HEK293 (cell line): ENCODE measurements at regions not wholly inside any gene's neighbourhood (a gene's known extent, or its start where the extent isn't known, plus 50 kb on each side); places are given as distances from the start of the nearest gene placed in this dataset.
"Not testable (repeated sequence)": the region's sequence is repeated elsewhere in the genome, so short reads cannot be mapped to it uniquely, and the experiment has no call there.

Source experiments
- CTCF ChIA-PET: fragments of 350-600 bp; formaldehyde crosslinking; extraction: SDS; loops from one replicate; lab custom pipeline; 2021; ENCODE audit warnings: antibody characterized with exemption; lab: Yijun Ruan, JAX
- POLR2A ChIA-PET: fragments of 300-600 bp; formaldehyde crosslinking; extraction: SDS; loops from one replicate; lab custom pipeline; 2020; ENCODE audit warnings: antibody characterized with exemption, inconsistent platforms; lab: Yijun Ruan, JAX
- H3K27ac ChIP-seq: fragments of 200-500 bp; sonication (Bioruptor generic); 2 replicates; pipeline ENCODE4 v1.5.1; 2014; ENCODE audit warnings: low read depth, low read length, control low read depth, inconsistent platforms; ENCODE audit errors: extremely low read depth
- H3K36me3 ChIP-seq, 2 experiments: fragments of 200-500 bp in 1 of 2; sonication (Bioruptor generic) in 1 of 2; 1 replicate in 1 of 2; 2 replicates in 1 of 2; pipeline ENCODE4 v1.5.1; 2014 to 2017; ENCODE audit warnings: inconsistent platforms in 2 of 2, low read length in 2 of 2; ENCODE audit not compliant: control insufficient read depth in 2 of 2, insufficient read depth in 1 of 2
- H3K4me1 ChIP-seq: fragments of 200-500 bp; sonication (Bioruptor generic); 2 replicates; pipeline ENCODE4 v1.5.1; 2014; ENCODE audit warnings: mild to moderate bottlenecking, low read length, inconsistent platforms; ENCODE audit not compliant: control insufficient read depth, insufficient read depth
- H3K4me3 ChIP-seq: 2 replicates; pipeline ENCODE4 v1.5.1; 2011; ENCODE audit warnings: low read depth, mild to moderate bottlenecking, control low read depth, low read length, moderate library complexity
- H3K9me3 ChIP-seq: fragments of 200-500 bp; sonication (Bioruptor generic); 2 replicates; pipeline ENCODE4 v1.5.1; 2014; ENCODE audit warnings: low read depth, low read length, inconsistent platforms; ENCODE audit not compliant: control insufficient read depth, insufficient read depth
- GLIS1 ChIP-seq: fragments of 450-650 bp; formaldehyde crosslinking; IDR thresholded peaks from 2 replicates; pipeline ENCODE4 v1.5.1; 2016; ENCODE audit warnings: missing biosample characterization, missing genetic modification characterization
- KLF16 ChIP-seq: fragments of 450-650 bp; formaldehyde crosslinking; IDR thresholded peaks from 2 replicates; pipeline ENCODE4 v1.5.1; 2017; ENCODE audit warnings: missing biosample characterization, missing genetic modification characterization
- KLF7 ChIP-seq: fragments of 450-650 bp; formaldehyde crosslinking; IDR thresholded peaks from 2 replicates; pipeline ENCODE4 v1.5.1; 2016; ENCODE audit warnings: missing biosample characterization, missing genetic modification characterization, borderline replicate concordance
- SCRT2 ChIP-seq: fragments of 450-650 bp; formaldehyde crosslinking; IDR thresholded peaks from 2 replicates; pipeline ENCODE4 v1.5.1; 2016; ENCODE audit warnings: missing biosample characterization, missing genetic modification characterization
- ZBTB8A ChIP-seq: fragments of 450-650 bp; formaldehyde crosslinking; IDR thresholded peaks from 2 replicates; pipeline ENCODE4 v1.5.1; 2016; ENCODE audit warnings: missing biosample characterization, missing genetic modification characterization
- ZNF157 ChIP-seq: fragments of 450-650 bp; formaldehyde crosslinking; IDR thresholded peaks from 2 replicates; pipeline ENCODE4 v1.5.1; 2016; ENCODE audit warnings: missing biosample characterization, missing genetic modification characterization
- ZNF391 ChIP-seq: fragments of 450-650 bp; formaldehyde crosslinking; IDR thresholded peaks from 2 replicates; pipeline ENCODE4 v1.5.1; 2016; ENCODE audit warnings: low read depth, missing biosample characterization, missing genetic modification characterization, borderline replicate concordance
- ZNF530 ChIP-seq: fragments of 450-650 bp; formaldehyde crosslinking; IDR thresholded peaks from 2 replicates; pipeline ENCODE4 v1.5.1; 2016; ENCODE audit warnings: low read depth, missing biosample characterization, missing genetic modification characterization
- ZNF76 ChIP-seq: fragments of 450-650 bp; formaldehyde crosslinking; IDR thresholded peaks from 2 replicates; pipeline ENCODE4; 2016; ENCODE audit warnings: low read depth, missing biosample characterization, missing genetic modification characterization, borderline replicate concordance
- ZNF843 ChIP-seq: fragments of 450-650 bp; formaldehyde crosslinking; IDR thresholded peaks from 2 replicates; pipeline ENCODE4 v1.5.1; 2016; ENCODE audit warnings: missing biosample characterization, missing genetic modification characterization
- ZSCAN23 ChIP-seq: fragments of 450-650 bp; formaldehyde crosslinking; IDR thresholded peaks from 2 replicates; pipeline ENCODE4 v1.5.1; 2016; ENCODE audit warnings: missing biosample characterization, missing genetic modification characterization
- TF ChIP-seq, protein P1 (sequence below): fragments of 450-650 bp; formaldehyde crosslinking; IDR thresholded peaks from 2 replicates; pipeline ENCODE4 v1.5.1; 2016; ENCODE audit warnings: missing biosample characterization, missing genetic modification characterization
- TF ChIP-seq, protein P2 (sequence below): fragments of 450-650 bp; formaldehyde crosslinking; IDR thresholded peaks from 2 replicates; pipeline ENCODE4 v1.5.1; 2017; ENCODE audit warnings: missing biosample characterization, missing genetic modification characterization
- TF ChIP-seq, protein P3 (sequence below): fragments of 450-650 bp; formaldehyde crosslinking; conservative IDR thresholded peaks from 2 replicates; pipeline ENCODE4 v1.5.1; 2016; ENCODE audit warnings: low read depth, missing biosample characterization, missing genetic modification characterization
- TF ChIP-seq, protein P4 (sequence below): fragments of 450-650 bp; formaldehyde crosslinking; IDR thresholded peaks from 2 replicates; pipeline ENCODE4 v1.5.1; 2016; ENCODE audit warnings: missing biosample characterization, missing genetic modification characterization, low read depth

DNA sequence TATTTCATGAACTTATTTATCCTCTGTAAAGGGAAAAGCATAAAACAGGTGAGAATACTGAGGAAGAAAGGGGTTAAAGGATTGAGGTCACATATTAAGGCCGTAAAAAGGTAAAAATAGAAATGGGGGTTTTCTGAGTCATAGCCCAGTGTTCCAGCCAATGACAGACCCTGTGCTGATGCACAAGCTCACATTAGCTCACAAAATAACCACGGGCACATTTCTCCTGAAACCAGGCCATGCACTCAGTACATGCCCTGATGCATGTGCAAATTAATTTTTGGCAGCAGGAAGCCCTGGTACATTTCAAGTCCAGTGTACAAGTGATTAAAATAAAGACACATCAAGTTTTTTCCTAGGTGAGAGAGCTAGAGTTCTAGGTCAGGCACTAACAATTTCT, 194.4 kb downstream of the TMEM200A start:
- Histone ChIP-seq H3K36me3 (no peaks in the 10 kb centered on the region), H3K4me1 (peaks cover 21% of the 10 kb centered on the region), H3K27ac (no peak overlapping the region), H3K4me3 (no peak overlapping the region), H3K9me3 (no peaks in the 10 kb centered on the region)
- TF ChIP-seq, protein P1, sequence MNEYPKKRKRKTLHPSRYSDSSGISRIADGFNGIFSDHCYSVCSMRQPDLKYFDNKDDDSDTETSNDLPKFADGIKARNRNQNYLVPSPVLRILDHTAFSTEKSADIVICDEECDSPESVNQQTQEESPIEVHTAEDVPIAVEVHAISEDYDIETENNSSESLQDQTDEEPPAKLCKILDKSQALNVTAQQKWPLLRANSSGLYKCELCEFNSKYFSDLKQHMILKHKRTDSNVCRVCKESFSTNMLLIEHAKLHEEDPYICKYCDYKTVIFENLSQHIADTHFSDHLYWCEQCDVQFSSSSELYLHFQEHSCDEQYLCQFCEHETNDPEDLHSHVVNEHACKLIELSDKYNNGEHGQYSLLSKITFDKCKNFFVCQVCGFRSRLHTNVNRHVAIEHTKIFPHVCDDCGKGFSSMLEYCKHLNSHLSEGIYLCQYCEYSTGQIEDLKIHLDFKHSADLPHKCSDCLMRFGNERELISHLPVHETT (tag by site-specific recombination) = no peak
- TF ChIP-seq GLIS1 (tag by site-specific recombination) = no peak
- TF ChIP-seq, protein P2, sequence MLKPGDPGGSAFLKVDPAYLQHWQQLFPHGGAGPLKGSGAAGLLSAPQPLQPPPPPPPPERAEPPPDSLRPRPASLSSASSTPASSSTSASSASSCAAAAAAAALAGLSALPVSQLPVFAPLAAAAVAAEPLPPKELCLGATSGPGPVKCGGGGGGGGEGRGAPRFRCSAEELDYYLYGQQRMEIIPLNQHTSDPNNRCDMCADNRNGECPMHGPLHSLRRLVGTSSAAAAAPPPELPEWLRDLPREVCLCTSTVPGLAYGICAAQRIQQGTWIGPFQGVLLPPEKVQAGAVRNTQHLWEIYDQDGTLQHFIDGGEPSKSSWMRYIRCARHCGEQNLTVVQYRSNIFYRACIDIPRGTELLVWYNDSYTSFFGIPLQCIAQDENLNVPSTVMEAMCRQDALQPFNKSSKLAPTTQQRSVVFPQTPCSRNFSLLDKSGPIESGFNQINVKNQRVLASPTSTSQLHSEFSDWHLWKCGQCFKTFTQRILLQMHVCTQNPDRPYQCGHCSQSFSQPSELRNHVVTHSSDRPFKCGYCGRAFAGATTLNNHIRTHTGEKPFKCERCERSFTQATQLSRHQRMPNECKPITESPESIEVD = no peak
- no peak for TF ChIP-seq SCRT2 (tag by site-specific recombination)
- TF ChIP-seq ZBTB8A (tag by site-specific recombination) = no peak
- no peak for TF ChIP-seq ZNF530
- TF ChIP-seq ZNF843 = no peak
- TF ChIP-seq ZSCAN23 (tag by site-specific recombination) = no peak
- no peak for TF ChIP-seq ZNF157 (tag by site-specific recombination)
- no peak for TF ChIP-seq KLF16 (tag by site-specific recombination)
- no peak for TF ChIP-seq ZNF76
- TF ChIP-seq, protein P3, sequence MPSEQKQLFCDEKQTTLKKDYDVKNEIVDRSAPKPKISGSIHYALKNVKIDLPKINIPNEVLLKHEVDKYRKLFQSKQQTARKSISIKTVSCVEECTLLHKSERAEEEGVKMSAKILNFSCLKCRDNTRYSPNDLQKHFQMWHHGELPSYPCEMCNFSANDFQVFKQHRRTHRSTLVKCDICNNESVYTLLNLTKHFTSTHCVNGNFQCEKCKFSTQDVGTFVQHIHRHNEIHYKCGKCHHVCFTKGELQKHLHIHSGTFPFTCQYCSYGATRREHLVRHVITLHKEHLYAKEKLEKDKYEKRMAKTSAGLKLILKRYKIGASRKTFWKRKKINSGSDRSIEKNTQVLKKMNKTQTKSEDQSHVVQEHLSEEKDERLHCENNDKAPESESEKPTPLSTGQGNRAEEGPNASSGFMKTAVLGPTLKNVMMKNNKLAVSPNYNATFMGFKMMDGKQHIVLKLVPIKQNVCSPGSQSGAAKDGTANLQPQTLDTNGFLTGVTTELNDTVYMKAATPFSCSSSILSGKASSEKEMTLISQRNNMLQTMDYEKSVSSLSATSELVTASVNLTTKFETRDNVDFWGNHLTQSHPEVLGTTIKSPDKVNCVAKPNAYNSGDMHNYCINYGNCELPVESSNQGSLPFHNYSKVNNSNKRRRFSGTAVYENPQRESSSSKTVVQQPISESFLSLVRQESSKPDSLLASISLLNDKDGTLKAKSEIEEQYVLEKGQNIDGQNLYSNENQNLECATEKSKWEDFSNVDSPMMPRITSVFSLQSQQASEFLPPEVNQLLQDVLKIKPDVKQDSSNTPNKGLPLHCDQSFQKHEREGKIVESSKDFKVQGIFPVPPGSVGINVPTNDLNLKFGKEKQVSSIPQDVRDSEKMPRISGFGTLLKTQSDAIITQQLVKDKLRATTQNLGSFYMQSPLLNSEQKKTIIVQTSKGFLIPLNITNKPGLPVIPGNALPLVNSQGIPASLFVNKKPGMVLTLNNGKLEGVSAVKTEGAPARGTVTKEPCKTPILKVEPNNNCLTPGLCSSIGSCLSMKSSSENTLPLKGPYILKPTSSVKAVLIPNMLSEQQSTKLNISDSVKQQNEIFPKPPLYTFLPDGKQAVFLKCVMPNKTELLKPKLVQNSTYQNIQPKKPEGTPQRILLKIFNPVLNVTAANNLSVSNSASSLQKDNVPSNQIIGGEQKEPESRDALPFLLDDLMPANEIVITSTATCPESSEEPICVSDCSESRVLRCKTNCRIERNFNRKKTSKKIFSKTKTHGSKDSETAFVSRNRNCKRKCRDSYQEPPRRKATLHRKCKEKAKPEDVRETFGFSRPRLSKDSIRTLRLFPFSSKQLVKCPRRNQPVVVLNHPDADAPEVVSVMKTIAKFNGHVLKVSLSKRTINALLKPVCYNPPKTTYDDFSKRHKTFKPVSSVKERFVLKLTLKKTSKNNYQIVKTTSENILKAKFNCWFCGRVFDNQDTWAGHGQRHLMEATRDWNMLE = no peak
- TF ChIP-seq KLF7 = no peak
- TF ChIP-seq, protein P4, sequence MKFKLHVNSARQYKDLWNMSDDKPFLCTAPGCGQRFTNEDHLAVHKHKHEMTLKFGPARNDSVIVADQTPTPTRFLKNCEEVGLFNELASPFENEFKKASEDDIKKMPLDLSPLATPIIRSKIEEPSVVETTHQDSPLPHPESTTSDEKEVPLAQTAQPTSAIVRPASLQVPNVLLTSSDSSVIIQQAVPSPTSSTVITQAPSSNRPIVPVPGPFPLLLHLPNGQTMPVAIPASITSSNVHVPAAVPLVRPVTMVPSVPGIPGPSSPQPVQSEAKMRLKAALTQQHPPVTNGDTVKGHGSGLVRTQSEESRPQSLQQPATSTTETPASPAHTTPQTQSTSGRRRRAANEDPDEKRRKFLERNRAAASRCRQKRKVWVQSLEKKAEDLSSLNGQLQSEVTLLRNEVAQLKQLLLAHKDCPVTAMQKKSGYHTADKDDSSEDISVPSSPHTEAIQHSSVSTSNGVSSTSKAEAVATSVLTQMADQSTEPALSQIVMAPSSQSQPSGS (tag by site-specific recombination) = no peak
- TF ChIP-seq ZNF391 (tag by site-specific recombination) = no peak
- ChIA-PET POLR2A (interaction anchor here (0.7 kb wide), 1 partner anchor 134 kb away, joined by 11 read pairs; no protein-coding TSS in a partner anchor), CTCF (interaction anchor here (0.6 to 1.2 kb wide), 3 partner anchors 121 to 1014 kb away, joined by 3 read pairs; no protein-coding TSS in a partner anchor)

DNA sequence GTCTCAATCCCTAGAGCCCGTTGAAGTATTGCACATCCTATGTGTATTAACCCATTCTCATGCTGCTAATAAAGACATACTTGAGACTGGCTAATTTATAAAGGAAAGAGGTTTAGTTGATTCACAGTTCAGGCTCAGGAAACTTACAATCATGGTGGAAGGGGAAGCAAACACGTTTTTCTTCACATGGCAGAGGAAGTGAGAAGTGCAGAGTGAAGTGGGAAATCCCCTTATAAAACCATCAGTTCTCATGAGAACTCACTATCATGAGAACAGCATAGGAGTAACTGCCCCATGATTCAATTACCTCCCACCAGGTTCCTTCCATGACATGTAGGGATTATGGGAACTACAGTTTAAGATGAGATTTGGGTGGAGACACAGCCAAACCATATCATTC, 195.3 kb downstream of the TMEM200A start:
- H3K27ac ChIP-seq, POLR2A ChIA-PET, H3K36me3 ChIP-seq, H3K9me3 ChIP-seq, H3K4me3 ChIP-seq: not testable (repeated sequence)
- peaks cover 21% of the 10 kb centered on the region for H3K4me1 ChIP-seq
- CTCF ChIA-PET = interaction anchor here (0.6 kb wide), 1 partner anchor 203 kb away, joined by 3 read pairs; no protein-coding TSS in a partner anchor
